Femur (tissue), 1 donor: ENCODE measurements at regions not wholly inside any gene's neighbourhood (a gene's known extent, or its start where the extent isn't known, plus 50 kb on each side); places are given as distances from the start of the nearest gene placed in this dataset.

Experiments
- DNase-seq: peaks from one replicate; pipeline ENCODE4 v3.0.0-alpha.2; 2017

DNA sequence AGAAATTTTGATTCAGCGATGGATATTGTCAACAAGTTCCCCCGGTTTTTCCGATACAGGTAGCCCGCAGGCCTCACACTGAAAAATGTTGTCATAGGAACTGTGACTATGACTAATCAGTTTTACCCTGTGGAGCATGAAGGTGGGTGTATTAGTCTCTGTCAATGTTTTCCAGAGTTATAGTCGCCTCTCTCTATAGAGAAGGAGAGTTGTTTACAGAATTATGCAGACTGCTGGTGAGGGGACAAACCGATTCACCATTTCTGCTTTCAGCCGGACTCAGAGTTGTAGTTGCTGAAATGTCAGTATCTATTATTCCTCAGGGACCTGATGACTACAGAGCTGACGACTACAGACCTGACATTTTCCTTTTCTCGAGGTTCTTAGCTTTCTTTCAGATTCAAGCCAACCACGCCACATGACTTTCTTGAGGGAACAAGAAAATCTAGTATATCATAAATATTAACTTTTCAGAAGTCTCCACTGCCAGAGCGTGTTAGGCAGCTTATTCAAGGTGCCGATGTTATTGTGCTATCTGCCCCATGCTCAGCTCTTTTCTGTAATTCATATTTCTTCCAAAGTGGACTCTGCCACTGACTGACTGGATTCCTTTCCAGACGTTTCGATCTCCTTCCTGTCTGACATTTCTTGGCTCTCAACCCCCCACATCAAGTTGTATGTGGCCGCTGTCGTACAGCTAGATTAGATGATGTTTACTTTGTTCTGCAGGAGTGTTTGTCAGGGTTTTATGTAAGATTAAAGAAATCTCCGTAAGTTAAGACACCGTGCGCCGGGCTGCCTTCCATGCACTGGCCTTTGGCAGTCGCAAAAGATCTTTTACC lies 178.1 kb downstream of the FGF1 start:
- DNase-seq = no peak

DNA sequence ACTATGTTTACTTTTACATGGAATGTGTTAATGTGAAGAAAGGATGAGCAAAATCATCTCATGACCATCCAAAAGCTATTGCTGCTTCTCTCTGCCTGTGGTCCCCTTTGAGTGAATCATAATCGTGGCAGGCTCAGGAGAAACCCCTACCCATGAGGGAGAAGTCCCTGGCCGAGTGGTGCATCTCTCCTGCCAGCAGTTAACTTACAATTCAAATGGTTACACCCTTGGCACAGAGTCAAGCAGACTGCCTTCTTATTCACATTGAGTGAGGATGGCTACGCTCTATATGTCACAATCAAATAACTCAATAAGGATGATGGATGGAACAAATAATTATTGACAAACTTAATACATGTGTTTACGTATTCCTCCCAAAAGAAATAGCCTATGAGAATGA lies 179.1 kb downstream of the FGF1 start:
- DNase-seq = no peak

DNA sequence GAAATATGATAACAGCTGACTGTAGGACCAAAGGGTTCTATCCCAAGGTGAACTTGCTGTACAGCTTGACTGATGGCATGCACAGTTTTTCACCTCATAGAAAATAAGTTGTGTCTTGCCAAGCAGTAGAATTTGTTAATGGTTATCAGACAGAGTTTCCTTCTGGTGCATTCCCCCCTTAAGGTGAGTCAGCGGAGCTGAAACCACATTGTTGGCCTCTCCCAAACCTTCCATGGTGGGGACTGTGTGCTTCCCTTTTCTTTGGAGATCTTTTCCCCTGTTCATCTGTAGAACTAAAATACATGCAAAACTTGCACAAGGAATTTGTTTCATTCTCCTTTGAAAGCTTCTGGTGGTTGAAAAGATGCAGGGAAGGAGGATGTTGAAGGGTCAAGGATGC lies 179.8 kb downstream of the FGF1 start:
- no peak for DNase-seq

DNA sequence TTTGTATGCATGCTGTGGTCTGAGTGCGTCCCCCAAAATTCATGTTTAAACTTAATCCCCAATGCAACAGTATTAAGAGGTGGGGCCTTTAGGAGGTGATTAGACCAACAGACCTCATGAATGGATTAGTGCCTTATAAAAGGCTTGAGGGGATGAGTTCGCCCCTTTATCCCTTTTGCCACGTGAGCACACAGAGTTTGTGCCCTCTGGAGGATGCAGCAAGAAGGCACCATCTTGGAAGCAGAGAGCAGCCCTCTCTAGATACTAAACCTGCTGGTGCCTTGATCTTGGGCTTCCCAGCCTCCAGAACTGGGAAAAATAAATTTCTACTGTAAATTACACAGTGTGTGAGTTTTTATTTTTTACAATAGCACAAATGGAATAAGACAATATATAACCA lies 177.1 kb upstream of the SPRY4 start:
- no peak for DNase-seq

DNA sequence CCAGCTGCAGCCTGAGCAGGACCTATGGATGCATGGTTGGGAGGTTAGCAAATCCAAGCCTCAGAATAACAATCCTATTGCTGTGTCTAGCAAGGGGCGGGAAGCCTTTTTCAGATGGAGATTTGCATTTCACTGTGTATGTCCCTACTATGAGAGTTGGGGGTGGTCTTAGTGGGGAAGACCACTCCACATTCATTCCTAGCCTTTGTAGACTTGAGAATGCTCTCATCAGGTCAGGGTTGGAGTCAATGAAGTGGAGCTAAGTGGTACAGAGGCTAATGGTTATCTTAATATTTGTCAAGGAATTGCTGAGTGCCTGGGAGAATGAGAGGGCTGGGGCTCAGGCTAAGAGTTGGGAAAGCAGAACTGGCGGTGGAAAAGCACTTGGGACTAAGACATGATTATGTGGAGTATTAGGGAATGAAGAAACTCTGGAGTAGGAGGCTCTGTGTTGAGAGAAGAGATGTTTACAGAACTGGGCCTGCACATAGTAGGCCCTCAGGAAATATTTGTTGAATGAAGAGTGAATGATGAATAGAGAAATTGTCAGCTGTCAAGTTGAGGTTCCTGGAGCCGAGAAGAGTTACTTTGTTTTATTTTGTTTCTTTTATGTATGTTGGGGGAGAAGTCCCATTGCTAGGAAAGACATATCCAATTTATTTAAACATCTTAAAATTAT lies 175.5 kb upstream of the SPRY4 start:
- no peak for DNase-seq

DNA sequence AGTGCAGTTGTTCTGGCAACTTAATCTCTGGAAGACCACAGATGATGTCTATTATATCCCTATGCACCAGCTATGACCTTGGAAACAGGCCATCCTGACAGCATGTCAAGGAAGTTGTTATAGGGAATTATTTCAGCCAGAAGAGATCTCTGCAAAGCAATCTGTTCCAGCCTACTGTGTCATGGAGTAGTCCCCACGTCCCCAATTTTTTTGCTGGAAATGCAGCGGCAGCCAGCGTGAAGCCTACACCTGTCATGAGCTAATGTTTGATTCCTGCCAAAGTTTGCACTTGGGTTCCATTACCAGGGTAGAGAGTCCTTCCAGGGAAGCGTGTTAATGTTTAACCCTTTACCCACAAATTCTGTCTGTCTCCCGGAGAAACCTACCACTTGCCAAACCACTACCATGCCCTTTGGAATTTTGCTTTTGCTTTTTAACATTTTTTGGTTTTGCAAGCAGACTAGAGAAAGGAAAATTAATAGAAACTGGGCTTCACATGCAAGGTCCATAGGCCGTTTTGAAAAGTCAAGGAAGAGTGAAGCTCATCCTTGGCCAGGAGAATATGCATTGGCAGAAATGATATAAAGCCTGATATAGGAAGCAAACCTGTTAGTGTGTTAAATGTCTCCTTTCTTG lies 174.9 kb upstream of the SPRY4 start:
- DNase-seq = peak; percentile 81

DNA sequence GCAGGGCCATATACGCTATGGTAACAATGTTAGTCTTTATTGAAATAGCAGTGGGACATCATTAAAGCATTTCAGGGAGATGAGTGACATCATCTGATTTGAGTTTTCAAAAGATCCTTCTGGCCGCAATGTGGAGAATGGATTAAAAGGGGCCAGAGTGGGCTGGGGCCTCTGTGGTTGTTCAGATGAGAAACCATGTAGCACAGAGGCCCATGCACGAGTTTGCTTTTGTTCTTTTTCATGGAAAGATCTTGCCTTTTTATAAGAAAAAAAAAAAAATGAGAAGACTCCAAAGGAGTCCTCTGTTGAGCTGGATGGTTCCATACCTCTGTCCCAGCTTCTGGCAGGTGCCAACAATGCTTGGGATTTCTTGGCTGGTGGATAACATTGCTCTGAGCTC lies 173.5 kb upstream of the SPRY4 start:
- no peak for DNase-seq

DNA sequence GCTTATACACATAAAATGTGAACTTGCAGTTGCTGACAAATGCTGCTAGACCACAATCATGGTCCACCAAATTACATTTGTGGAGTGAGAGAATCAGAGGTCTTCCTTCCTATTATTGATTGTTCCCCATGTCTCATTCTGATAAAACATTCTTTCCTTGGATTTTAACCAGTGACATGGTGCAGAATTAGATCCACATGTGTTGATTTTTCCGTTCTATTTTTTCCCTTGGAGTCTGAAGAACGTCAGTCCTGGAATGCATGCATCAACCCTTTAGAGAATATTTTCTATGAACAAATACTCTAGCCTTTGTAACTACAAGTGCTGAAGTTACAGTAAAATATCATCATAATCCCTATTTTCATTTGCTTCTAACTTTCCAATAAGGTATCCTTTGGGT lies 170.7 kb upstream of the SPRY4 start:
- DNase-seq = no peak

DNA sequence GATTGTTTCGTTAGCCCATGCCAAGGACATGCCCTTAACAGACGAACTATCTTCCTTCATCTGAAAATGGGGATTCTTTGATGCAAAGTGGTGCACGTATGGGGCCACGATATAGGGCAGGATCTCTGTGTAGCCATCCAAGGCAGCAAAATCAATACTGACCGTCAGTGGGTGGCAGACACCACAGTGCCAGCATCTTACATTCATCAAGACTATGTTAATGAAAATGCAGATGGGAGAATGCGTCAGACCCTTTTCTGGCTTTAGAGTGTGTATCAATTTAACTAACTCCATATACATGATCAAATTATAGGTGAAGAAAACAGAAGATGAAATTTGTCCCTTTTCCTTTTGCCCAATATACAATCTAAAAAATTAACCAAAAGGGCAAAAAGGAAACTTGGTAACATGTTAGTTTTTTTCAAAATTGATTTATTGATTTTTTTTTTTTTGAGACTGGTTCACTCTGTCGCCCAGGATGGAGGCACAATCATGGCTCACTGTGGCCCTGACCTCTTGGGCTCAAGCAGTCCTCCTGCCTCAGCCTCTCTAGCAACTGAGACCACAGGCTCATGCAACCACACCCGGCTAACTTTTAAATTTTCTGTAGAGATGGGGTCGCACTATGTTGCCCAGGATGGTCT lies 169.2 kb upstream of the SPRY4 start:
- DNase-seq = no peak

DNA sequence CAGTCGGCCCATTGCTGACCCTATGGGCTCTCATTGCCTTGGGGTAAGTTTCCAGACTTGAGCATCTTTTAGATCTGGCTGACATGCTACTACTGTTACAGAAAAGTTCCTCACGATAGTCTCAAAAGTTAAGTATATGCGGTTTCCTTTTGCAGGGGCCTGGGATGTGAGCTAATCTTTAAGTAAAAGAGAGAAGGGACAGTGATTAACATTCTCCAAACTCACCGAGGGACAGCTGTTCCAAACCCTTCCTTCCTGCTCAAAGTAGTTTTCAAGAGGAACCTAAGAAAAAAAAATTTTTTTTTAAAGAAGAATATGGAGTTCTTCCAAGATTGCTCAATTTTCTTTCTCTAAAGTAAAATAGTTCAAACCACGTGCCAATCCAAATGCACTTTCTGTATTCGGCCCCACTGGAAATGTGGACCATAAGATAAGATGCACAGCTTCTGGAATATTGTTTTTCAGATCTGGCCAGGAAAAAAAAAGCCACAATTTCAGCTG lies 168.0 kb upstream of the SPRY4 start:
- DNase-seq = no peak

DNA sequence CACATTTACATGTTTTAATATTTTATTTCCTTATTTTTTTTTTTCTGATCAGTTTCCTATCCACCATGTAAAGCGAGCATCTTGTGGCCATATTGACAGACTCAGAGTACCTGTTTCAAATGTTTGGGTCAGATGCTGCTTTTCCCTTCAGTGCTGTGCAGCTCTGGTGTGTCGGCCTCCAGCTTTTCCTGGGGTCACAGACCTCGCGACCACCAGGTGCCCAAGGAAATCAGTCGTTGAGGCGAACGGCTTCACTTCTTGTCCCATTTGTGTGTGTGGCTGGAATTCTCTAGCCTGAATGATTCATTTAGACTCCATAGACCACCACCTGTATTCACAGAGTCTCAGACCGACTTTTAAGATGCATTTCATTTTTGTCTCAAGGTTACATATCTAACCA lies 166.9 kb upstream of the SPRY4 start:
- no peak for DNase-seq

DNA sequence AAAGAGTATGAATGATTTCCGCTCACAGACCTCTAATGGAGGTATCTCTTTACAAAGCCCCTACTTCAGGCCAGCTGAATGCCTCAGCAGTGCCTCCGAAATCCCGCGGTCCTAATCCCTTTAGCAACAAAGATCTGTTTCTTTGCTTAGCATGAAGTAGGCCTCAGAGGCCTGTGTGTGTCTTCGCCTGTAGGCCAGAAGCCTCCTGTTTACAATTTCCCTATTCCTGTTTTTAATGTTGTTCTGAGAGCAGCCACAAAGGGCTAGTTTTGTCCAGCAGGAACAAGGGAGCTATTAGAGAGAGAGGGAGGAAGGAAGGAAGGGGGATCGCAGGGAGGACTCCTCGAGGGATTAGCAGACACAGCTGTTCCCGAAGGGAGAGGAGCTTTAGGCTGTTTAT lies 166.4 kb upstream of the SPRY4 start:
- DNase-seq = peak; percentile 54

DNA sequence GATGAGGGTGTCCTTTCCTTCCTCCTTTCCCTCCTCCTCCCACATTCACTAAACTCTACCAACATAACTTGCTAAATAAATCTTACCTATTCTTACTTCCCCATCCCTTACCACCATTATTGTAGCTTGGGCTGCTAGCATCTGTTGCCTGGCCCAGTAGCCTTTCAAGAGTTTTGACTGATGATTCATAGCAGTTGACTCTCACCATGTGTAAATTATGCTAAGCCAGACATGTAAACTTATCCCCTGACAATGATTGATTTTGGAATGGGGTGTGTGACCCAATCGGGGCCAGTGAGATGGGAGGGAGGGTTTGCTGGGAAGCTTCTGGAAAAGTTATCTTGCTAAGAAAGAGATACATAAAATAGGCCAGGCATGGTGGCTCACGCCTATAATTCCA lies 161.8 kb upstream of the SPRY4 start:
- no peak for DNase-seq

DNA sequence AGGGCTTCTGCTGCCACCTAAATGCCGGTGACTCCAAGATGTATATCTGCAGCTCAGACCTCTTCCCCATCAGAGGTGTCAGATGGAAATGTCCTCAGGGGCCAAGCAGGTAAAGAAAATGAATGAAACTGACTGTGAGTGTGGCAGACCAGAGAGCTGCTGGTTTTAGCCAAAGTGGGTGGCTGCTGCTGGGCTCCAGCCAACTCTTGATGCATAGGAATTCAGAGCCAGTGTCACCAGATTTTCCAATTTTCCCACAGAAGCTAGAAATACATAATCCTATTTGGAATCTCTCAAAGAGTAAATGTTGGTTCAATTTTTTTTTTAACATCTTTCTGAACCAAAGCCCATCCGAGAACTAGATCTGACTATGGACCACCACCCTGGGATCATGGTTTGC lies 161.2 kb upstream of the SPRY4 start:
- DNase-seq = no peak

DNA sequence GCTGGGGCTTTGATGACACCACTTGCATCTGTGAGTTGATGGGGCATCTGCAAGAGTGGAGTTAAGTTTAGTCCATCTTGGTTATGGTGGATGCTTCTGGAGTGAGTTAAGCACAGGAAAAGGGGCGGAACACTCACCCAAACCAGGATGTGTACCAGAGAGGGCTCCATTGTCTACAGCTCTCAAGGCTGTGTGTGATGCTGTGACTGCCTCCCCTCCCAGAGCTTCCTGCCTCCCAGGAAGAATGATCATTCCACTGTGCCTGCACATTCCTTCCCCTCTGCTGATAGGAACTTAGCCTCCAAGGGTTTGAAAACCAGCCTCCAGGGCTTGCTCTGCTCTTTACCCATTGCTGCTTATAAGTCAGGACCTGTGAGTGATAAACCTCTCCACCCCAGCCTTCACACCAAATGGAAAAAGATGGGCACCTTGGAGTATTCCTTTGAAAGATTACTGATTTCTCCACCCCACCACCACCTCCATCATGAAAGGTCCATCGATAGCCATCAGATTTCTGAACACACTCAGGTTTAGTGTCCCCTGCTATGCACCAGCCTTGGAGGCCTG lies 160.1 kb upstream of the SPRY4 start:
- DNase-seq = no peak

DNA sequence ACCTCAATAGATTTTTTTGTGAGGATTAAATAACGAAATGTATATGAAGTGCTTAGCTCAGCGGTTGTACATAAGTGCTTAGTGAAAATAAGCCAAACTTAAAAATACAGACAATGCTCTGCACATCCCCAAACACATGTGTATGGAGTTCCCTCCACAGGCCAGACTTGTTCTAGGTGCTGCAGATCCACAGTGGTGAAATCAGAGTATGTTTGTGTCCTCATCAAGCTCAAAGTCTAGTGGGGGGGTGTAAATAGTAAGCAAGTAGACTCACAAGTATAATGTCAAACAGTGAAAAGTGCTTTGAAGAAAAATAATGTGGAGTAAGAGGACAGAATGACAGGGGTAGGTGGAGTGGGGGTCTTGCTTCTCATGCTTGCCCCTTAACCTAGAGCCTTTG lies 157.4 kb upstream of the SPRY4 start:
- no peak for DNase-seq

DNA sequence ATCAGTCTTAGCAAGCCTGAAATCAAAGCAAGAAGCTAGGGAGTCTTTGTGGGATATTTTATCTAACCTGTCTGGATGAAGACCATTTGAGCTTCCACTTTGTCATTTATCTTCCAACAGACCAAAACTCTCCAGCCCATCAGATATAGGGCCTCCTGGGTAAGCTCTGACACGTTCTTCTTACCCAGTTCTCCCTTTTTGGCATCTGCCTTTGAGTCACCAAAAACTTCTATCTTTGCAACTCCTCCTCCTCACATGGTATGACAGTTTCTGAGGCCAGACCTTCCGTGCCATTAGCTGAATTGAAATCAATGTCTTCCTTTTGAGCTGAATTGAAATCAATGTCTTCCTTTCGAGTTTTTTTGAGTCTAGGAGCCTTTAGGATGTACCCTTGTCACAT lies 156.6 kb upstream of the SPRY4 start:
- no peak for DNase-seq

DNA sequence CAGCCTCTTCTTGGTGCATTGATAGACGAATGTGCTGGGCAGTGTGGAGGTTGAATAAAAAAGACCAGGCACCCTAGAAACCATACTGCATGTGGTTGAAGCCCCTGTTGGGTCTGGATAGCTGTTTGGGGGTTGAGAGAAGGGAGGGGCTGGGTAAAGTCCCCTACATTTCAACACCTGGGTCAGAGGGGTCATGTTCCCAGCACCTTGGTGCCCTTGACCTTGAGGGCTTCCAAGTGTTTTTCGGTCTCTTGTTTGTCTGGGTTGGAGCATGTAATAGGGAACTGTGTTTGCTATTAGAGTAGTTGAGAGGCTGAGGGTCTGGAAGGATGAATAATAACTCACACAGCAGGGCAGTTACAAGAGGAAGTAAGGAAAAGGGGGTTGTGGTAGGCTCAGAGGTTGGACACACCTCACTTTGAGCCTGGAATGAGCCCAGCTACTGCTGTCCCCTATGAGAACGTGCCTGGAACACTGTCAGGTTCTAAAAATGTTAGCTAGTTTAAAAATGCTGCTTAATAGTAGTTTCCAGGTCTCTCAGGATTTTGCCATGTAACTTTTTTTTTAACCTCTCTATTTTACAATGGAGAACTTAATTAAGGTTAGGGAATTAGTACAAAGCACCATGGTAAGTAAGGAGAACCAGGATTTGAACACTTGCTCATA lies 155.2 kb upstream of the SPRY4 start:
- no peak for DNase-seq

DNA sequence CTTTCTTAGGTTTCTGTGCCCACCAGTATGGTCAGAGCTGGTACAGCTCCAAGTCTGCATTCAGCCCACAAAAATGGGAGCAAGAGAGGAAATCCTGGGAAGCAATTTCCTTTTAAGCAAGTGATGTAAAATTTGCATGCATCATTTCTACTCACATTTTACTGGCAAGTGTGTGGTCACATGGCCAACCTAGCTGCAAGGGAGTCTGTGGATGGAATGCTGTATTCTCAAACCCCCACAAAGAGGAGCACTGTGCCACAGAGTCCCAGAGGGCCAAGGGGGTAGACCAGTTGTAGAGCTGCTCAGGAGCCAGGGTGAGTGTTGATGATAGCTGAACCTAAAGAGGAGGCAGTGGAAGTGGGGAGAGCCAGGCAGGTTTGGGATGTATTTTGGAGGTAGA lies 154.3 kb upstream of the SPRY4 start:
- DNase-seq = no peak

DNA sequence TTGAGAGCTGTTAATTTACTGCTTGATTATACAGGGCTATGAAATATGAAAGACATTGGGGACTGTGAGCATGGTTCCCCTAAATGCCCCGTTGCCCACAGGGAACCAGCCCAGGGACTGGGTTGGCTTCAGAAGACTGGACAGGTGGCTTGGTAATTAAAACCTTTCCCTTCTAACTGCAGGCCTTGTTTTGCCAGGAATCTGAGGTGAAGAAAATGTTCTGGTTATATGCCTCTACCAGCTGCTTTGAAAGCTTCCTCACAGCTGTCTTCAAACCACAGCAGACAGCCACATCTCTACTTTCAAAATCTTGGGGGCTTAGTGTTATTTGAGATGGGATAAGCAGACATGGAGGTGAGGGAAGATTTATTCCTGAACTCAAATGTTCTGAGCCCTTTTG lies 153.3 kb upstream of the SPRY4 start:
- no peak for DNase-seq

DNA sequence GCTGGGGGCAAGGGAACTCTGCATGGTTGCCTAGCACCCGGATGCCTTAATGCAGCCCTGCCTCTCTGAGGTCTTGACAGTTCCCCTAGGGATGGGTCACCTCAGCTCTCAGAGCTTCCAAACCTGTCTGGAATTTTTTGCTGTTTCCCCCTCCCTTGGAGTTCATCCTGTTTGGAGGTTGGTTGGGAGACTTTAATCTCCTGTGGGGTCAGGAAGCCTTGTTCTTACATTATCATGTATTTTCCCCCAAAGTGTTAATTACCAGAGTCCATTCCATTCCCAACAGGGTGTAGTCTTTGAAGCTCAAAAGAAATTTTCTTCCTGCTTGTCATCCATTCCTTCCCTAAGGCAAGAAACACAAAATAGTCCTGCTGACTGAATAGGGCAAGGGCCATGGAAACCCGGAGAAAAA lies 150.3 kb upstream of the SPRY4 start:
- DNase-seq = no peak

DNA sequence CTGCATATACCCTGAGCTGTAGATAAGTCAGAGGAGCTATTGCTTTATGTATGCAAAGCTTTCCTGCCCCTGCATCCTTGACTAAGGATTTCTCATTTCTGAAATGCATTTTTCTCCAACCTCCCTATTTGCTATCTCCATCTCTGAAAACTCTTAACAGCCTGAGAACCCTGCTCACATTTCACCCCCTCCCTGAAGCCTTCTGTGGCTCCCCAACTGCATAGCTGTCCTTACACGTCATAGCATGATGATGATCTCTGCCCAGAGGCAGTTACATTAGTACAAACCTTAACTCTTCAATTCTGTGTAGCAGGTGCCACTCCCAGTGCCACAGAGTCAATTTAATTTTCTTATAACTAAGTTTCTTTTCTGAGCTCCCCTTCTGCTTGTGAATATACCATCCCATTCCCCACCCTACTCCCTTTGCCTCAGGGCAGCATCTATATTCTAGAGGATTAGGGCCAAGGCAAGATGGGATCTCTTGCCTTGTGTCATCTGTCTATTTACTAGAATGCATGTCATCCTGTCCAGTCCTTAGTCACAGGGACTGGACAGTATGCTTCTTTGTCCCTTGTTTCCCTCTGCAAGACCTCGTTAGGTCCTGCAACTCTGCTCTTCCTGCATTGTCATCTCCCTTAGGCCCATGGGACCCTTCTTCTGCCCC lies 149.7 kb upstream of the SPRY4 start:
- DNase-seq = no peak
